ENCODE measurements at regions not wholly inside any gene's neighbourhood (a gene's known extent, or its start where the extent isn't known, plus 50 kb on each side); places are given as distances from the start of the nearest gene placed in this dataset.
"Not testable (repeated sequence)": the region's sequence is repeated elsewhere in the genome, so short reads cannot be mapped to it uniquely, and the experiment has no call there.

GRCh38 chr6:14297118-14297517, 179.5 kb downstream of the CD83 start:
- not testable (repeated sequence) for DNase-seq

- DNase-seq = not testable (repeated sequence)
Observed at GRCh38 chr6:14300189-14300588, 182.6 kb downstream of the CD83 start.

- DNase-seq = not testable (repeated sequence)
Observed at GRCh38 chr6:14300721-14301120, 183.1 kb downstream of the CD83 start.

- not testable (repeated sequence) for DNase-seq
Observed at GRCh38 chr6:14301477-14301876, 183.9 kb downstream of the CD83 start.

- DNase-seq = no peak
Observed at GRCh38 chr6:14305131-14305530, 187.6 kb downstream of the CD83 start.

- DNase-seq = no peak
Observed at GRCh38 chr6:14305624-14306023, 188.1 kb downstream of the CD83 start.

GRCh38 chr6:14306151-14306906, 188.8 kb downstream of the CD83 start:
- no peak for DNase-seq

- no peak for DNase-seq
Observed at GRCh38 chr6:14309516-14309915, 191.9 kb downstream of the CD83 start.

GRCh38 chr6:14309951-14310445, 192.4 kb downstream of the CD83 start:
- no peak for DNase-seq

GRCh38 chr6:14310960-14311359, 193.4 kb downstream of the CD83 start:
- no peak for DNase-seq

GRCh38 chr6:14312587-14312986, 195.0 kb downstream of the CD83 start:
- DNase-seq = no peak

GRCh38 chr6:14313248-14313647, 195.7 kb downstream of the CD83 start:
- DNase-seq = no peak

- no peak for DNase-seq
Observed at GRCh38 chr6:14315353-14315752, 197.8 kb downstream of the CD83 start.

GRCh38 chr6:14316651-14317386, 199.2 kb downstream of the CD83 start:
- DNase-seq = no peak

- DNase-seq = no peak
Observed at GRCh38 chr6:14317387-14317970, 199.9 kb downstream of the CD83 start.

GRCh38 chr6:14320332-14320731, 202.8 kb downstream of the CD83 start:
- DNase-seq = no peak

GRCh38 chr6:14321992-14322772, 204.6 kb downstream of the CD83 start:
- DNase-seq = no peak

- no peak for DNase-seq
Observed at GRCh38 chr6:14322841-14323240, 205.3 kb downstream of the CD83 start.

GRCh38 chr6:14326774-14327173, 209.2 kb downstream of the CD83 start:
- DNase-seq = no peak

GRCh38 chr6:14328163-14328562, 210.6 kb downstream of the CD83 start:
- DNase-seq = no peak

- DNase-seq = no peak
Observed at GRCh38 chr6:14333556-14334305, 216.2 kb downstream of the CD83 start.

- no peak for DNase-seq
Observed at GRCh38 chr6:14335071-14335470, 217.5 kb downstream of the CD83 start.

Measured in amniotic stem cell (primary cell).